ENCODE measurements at regions not wholly inside any gene's neighbourhood (a gene's known extent, or its start where the extent isn't known, plus 50 kb on each side); places are given as distances from the start of the nearest gene placed in this dataset.

DNA sequence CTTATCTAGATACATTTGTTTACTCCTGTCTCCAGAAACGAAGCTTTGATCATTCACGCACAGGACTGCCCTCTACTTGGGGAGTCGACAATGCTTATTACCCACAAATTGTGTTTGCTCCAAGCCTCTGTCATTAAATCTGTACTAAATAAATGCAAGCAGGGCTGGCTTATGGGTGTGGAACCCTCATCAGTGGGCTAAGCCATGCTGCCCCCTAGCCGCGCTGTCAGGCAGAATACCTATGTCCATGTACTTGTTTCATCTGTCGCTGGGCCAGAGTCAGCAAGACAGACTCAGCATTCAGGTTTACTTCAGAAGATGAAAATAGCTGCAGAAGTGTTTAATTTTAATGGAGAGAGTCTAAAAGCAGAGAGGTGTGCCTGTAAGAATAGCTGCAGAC is 110.0 kb upstream of the PRR20A start:
- DNase-seq: no peak

DNA sequence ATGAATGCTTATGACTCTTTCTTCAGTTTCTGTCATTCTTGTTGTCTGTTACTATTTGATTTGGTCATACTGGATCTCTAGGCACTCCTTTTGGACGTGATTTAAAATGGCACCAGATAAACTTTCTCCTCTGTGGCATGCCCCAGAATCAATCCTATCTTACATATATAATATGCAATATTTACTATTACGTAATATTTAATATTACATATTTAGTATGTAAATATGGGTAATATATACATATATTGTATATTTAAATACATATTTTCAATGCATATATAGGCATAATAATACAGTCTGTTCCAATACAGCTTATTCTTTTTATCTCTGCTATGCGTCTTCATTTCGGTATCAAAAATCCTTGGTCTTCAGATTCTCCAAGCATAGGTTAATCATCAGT is 104.4 kb upstream of the PRR20A start:
- no peak for DNase-seq

GRCh38 chr13:57044910-57045309 is 95.8 kb upstream of the PRR20A start:
- no peak for DNase-seq

- DNase-seq: no peak
Observed at GRCh38 chr13:57045826-57046546, 94.7 kb upstream of the PRR20A start.

DNA sequence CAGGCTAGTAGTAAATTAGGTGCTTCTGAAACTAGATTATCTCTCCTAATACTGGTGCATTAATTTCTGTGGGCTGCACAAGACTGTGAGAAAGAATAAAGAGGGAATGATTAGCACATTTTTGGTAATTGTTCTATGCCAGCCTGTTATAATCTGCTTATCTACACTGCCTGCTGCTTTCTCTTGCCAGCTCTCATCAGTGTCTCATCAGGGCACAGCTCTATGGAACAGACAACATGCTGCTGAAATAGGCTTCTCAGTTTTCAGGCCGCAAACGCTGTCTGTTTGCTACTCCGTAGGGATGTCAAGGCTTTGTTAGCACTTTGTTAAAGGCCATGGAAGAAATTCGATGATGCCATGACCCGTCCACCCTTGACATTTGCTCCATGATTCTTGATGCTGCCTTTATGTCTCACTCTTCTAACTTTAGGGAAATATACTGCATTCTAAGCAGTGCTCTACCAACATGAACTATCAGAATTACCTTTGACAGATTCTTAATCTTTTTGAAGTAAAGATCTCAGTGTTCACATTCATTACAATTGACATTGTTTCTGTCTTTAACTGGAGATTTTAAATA is 84.0 kb upstream of the PRR20A start:
- no peak for DNase-seq

DNA sequence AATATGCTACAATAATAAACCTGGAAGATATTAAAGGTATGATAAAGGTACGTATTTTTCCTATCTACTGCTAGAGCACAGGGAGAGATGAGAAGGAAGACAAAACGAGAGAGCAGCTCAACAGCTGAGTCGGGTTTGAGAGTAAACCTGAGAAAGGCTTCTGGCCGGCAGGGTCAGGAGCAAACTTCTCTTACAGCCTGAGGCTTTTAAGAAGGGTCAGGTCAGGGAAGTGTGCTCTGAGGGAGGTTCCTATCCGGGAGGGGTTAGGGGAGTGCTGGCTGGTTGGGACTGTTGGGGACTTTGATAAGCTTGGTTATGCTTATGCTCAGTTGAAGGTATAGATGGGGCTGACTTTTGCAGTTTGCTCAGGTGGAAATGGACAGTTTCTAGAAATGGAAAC is 77.7 kb upstream of the PRR20A start:
- no peak for DNase-seq

GRCh38 chr13:57073983-57074382 is 66.7 kb upstream of the PRR20A start:
- DNase-seq: no peak

DNA sequence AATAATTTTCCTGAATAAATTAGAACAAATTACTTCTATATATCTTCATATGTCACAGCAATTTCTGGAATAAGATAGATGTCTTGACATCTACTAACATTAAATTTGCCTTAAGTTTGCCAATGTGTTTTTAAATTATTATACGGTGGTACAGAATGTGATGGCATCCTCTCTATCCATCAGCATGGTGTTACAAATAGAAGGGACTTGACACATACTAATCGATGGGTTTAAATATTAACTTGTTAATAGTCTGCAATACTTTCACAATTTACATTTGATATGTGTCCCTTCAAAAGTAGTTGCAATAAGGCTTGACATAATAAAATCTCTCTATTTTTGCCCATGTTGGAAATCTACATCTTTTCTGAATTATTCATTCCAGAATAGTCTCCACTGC is 65.1 kb upstream of the PRR20A start:
- no peak for DNase-seq

DNA sequence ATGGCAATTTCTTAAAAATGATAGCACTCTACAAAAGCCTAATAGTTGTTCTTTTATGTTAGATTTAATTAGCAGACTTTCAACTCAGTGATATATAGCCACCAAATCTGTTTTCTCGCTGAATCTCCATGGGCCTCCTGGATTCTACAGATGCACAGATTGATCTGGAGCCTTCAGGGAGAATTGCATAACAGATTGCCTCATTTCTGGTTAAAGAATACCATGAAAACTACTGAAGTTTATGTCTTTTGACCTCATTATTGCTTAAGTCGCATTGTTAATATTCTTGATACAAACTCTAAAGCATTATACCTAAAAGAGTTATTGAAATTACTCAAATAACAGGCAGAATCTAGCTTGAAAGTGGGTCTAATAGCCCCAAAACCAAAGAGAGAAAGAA is 53.7 kb upstream of the PRR20A start:
- DNase-seq: no peak
